ENCODE measurements at regions not wholly inside any gene's neighbourhood (a gene's known extent, or its start where the extent isn't known, plus 50 kb on each side); places are given as distances from the start of the nearest gene placed in this dataset.

- TF ChIP-seq CTCF (IDR thresholded peaks at IDR 0.05 in 4 of 5, conservative IDR thresholded peaks at IDR 0.05 in 1 of 5) (no peak), POLR2A (IDR thresholded peaks at IDR 0.05) (no peak)
Measured at GRCh38 chr11:111039982-111040381, 205.5 kb upstream of the POU2AF2 start.
